GM18870 (cell line): ENCODE measurements at regions not wholly inside any gene's neighbourhood (a gene's known extent, or its start where the extent isn't known, plus 50 kb on each side); places are given as distances from the start of the nearest gene placed in this dataset.

Experiments used
- ATAC-seq: cut with Tn5 transposase; IDR thresholded peaks from one replicate; pipeline ENCODE4 v1.9.1; 2021; ENCODE audit warnings: moderate library complexity; ENCODE audit not compliant: unreplicated experiment

GRCh38 chr7:18354108-18355085 lies 141.2 kb upstream of the HDAC9 start:
- ATAC-seq: no peak

GRCh38 chr7:18356191-18356645 lies 139.3 kb upstream of the HDAC9 start:
- ATAC-seq: no peak

DNA sequence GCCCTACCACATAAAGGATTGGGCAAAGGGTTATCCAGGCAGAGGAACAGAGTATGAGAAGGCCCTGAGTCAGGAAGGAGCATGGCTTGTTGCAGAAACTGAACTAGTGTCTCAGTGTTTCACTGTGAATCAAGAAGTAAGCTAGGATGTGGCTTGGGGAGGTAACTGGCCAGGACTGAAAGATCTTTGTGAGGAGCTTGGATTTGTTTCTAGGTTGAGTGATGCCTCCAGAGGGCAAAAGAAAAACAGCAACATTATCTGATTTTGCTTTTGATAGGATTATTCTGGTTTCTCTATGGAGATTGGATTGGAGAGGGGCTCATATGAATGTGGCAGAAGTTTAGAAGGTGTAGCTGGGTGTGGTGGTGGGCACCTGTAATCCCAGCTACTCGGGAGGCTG lies 137.9 kb upstream of the HDAC9 start:
- ATAC-seq: no peak

DNA sequence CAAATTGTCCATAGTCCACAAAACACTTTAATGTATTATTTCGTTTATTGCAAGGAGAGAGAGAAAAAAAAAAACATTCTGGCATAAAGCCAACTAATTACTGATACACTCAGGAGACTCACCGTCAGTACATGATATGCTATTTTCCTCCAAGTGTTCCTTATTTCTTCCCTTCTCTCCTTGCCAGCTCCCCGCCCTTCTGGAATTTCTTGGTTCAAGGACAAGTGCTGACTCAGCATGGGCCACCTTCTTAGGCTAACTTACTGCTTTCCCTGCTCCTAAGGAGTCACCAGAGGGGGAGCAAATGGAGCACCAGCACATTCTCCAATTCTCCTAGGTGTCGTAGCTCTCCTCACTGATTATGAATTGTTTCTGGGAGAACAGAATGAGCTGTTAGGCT lies 133.8 kb upstream of the HDAC9 start:
- ATAC-seq: no peak

DNA sequence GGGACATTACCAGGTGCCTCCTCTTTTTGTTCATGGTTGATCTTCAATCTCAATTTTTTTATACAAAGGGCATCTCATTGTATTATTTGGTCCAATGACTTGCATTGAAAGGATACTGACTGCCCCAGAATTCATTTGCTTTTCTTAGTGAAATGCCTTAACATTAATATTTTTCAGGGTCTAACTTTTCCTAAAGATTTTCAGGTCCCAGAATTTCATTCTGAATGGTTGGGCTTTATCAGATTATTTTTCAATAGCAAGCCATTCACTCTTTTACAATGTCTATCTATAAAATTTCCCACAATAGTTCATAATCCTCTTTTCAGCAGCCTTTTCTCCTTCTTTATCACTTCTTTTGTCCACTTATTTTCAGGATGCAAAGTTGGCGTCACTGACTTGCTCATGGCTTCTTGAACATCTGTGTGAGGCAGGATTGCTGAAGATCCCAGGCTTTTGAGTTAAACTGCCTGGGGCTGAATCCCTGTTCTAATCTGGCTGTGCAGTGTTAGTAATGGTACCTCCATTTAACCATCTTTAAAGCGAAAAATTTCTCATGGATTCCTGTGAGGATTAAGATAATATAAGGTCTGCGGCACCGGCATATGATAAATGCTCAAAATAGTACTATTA lies 131.7 kb upstream of the HDAC9 start:
- ATAC-seq: no peak

DNA sequence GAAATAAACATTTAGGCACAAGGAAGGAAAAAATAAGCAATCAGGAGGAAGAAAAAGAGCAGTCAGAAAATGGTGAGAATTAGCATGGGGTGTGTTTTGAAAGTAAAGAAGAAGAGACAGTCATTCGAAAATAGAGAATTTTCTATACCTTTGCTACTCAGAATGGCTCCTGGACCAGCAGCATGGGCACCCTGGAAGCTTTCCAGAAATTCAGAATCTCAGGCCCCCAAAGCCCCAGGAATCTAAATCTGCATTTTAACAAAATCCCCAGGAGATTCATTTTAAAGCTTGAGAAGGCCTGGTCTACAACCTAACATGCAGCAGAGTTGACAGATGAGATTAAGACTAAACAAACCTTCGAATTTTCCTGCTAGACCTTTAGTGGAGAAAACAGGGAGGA lies 131.2 kb upstream of the HDAC9 start:
- no peak for ATAC-seq

- no peak for ATAC-seq
Observed at GRCh38 chr7:18366394-18366793, 129.2 kb upstream of the HDAC9 start.

- ATAC-seq: no peak
Observed at GRCh38 chr7:18369011-18369410, 126.5 kb upstream of the HDAC9 start.

DNA sequence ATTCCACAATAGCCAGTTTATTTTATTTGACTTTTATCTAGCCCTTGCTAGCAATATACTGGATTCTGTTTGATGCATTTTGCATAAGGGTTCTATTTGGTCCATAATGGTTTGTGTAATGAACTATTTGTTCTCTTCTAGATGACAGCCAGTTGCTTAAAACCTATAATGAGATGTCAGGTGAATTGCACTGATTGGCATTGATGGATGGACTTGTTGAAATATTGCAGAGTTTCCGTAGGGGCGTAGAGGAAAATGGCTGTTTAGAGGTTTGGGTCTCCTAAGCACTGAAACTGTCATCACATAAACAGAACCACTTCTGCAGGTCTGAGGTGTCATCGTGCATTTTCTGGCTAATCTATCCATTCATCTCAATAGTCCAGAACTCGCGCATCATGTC lies 124.9 kb upstream of the HDAC9 start:
- ATAC-seq: no peak

DNA sequence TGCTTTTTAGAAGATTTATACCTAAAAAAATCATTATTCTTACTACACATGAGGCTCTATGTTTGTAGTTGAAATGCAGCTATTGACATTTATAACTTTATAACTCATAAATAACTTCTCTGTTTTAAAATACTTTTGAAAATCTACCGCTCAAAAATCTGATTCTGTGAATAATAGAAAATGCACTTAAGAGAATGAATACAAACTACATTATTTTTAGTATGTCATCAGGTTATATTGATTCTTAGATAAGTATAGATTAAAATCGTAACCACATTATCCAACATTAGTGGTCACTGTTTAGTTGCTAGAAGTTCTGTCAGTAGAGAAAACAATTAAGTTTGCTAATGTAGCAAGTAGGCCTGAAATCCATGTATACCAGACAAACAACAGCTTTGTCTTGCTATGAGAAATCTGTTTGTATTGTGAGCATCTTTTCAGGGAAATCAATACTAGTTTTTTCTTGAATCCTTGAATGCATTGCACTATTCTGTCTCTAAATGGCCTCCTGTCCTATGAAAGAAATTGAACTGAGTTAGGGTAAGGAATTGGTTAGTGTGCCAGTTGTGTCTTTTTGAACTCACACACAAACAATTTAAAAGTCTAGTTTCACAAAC lies 116.5 kb upstream of the HDAC9 start:
- no peak for ATAC-seq

DNA sequence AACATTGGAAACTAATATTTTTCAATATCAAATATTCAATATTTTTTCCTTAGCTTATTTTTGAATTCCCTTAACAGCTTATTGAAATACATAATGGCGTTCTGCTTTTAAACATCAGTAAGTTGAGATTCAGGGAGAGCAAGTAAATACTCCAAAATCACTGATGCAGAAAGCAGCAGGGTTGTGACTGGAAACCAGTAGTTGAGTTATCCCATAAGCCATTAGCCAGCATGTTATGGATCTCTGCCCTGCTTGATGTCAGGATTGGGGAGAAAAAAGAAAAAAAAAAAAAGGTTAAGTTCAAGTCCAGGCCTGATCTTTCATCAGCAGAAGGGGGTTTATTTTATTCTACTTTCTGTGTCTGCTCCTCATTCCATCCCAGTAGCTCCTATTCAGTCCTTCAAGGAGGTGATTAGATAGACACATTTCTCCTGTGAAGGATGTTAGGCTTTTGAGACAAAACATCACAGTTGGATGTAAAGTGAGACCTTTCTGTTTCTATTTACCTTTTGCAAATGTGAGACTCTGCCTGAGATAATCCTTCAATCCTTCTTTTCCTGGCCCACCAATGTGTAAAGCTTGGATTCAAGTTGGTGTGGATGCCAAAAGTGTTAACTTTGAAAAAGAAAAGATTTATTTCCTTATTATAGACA lies 110.9 kb upstream of the HDAC9 start:
- no peak for ATAC-seq

- ATAC-seq: no peak
Observed at GRCh38 chr7:18386607-18387006, 108.9 kb upstream of the HDAC9 start.

DNA sequence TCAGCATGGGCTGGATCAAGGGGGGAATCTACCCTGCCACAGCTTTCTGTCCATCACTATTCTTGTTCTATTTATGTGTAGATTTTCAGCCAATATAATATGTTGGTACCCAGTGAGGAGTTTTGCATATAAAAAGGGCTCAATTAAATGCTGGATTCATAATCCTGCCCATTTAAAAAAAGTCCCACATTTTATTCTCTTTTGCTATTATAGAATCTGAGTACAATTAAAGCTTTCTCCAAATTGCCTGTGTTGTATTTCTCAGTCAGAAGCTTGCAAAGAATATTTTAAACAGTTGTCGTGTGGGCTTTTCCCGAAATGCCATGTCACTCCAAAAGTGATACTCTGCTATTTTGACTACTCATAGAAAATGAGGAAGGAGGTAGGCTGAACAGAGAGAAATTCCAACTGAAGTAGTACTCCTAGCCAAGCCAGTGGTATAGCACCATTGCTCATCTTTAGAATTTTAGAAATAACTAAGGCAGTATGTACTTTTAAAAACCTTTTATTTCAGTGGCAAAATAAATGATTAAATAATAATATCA lies 108.3 kb upstream of the HDAC9 start:
- no peak for ATAC-seq

DNA sequence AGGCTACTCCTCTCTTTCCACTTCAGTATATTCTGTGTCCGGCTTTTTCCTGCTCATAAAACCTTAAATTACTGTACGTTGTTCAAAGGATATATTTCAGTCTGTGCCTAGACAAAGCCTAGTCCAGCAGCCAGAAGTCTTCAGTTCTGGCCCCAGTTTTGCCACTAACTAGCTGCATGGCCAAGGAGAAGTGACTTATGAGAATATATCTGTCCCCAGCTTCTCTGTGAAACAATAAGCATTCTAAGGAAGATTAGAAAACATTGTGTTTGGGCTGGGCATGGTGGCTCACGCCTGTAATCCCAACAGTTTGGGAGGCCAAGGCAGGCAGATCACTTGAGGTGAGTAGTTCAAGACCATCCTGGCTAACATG lies 105.0 kb upstream of the HDAC9 start:
- no peak for ATAC-seq

DNA sequence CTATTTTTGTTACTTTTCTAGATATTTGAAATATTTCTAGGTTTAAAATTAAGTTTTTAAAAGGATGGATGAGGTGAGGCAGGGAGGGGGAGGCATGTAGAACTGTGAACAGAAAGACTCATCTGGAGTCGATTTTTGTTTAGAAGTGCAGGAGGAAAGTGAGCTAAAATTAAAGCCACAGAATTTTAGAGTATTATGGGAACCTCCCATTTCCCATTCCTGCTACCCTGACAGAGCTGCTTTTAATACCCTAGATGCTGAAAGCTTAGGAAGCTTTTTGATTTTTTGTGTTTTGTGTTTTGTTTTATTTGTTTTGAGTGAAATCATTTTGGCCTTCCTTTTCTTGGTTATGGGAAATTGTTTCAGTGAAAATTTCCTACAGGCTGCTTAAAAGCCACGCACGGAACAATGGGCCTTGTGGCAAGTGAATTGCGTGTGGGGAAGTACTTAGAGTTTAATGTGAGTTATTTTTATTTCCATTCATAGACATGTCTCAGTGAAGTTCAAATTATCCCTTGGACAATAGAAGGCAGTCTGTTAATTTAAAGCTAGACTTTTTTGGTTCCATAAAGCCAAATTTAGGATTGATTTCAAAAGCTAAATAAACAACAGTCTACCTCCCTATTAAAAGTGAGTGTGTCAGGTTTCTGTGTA lies 102.0 kb upstream of the HDAC9 start:
- ATAC-seq: no peak

- ATAC-seq: no peak
Observed at GRCh38 chr7:18395868-18396267, 99.7 kb upstream of the HDAC9 start.

GRCh38 chr7:18396953-18397352 lies 98.6 kb upstream of the HDAC9 start:
- no peak for ATAC-seq

DNA sequence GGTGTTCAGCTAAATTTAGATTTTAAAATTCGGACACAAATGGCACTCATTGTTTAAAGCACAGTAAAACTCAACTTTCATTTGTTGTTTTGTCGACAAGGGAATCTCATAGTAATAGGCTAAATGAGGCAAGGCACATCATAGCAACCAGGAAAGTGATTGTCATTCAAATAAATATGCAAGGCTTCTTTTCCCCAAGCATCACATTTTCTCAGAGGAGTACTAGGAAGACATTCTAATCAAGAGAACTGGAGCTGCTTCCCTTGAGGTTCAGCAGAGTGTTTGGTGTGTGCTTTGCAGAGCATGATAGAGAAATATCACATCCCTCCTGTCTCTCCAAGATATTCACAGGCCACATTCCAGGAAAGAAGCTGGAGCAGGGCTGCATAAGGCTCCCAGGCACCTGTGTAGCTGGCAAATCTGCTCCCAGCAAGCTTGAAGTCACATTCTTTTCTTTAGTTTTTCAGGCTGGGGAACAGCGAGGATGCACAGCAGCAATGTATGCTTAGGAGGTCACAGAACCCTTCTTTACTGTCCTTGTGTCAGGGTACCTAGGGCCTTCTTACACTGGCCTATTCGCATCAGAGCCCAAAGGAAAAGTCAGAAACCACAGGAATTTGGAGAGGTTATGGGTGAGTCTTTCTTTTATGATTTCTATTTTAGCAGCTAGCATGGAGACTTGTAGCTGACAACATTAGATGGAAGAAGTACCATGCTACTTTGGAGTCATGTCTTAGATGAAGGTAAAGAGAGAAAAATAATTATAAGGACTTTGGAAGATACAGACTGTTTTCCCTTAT lies 95.9 kb upstream of the HDAC9 start:
- ATAC-seq: no peak

GRCh38 chr7:18400275-18400674 lies 95.3 kb upstream of the HDAC9 start:
- ATAC-seq: no peak

DNA sequence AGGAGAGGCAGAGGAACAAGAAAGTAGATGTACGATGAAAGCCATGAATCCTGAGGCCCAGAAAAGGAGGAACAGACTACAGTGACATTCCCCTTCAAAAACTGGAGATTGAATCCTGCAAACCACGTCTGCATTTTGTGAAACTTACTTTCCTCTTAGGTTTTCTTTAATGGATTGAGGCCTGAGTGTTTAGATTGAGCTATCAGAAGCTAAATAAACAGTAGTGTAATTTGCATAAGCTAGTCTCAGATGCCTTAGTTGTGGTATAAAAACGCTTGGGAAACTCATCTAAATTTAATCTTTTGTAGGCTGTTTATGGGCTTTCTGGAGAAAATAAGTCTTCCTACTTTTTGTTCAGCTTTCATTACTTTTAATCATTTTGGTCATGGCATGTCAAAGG lies 94.8 kb upstream of the HDAC9 start:
- ATAC-seq: no peak
